GM18870 (cell line): ENCODE measurements at regions not wholly inside any gene's neighbourhood (a gene's known extent, or its start where the extent isn't known, plus 50 kb on each side); places are given as distances from the start of the nearest gene placed in this dataset.

Source experiments
- ATAC-seq: cut with Tn5 transposase; IDR thresholded peaks from one replicate; pipeline ENCODE4 v1.9.1; 2021; ENCODE audit warnings: moderate library complexity; ENCODE audit not compliant: unreplicated experiment

GRCh38 chr18:71597219-71597618 lies 946.9 kb downstream of the CBLN2 start:
- no peak for ATAC-seq

- no peak for ATAC-seq
Measured at GRCh38 chr18:71583252-71583651, 960.9 kb downstream of the CBLN2 start.

- no peak for ATAC-seq
Measured at GRCh38 chr18:71554686-71555085, 989.5 kb downstream of the CBLN2 start.

- ATAC-seq: no peak
Measured at GRCh38 chr18:71541643-71542042, 1002.5 kb downstream of the CBLN2 start.

DNA sequence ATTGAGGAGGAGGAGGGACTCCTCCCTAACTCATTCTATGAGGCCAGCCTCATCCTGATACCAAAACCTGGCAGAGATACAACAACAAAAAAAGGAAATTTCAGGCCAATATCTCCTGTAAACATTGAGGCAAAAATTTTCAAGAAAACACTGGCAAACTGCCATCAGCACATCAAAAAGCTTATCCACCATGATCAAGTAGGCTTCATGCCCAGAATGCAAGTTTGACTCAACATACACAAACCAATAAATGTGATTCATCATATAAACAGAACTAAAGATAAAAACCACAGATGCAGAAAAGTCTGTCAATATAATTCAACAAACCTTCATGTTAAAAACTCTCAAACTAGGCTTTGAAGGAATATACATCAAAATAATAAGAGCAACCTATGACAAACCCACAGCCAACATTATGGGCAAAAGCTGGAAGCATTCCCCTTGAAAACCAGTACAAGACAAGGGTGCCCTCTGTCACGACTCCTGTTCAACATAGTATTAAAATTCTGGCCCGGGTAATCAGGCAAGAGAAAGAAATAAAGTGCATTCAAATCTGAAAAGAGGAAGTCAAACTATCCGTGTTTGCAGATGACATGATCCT lies 1014.3 kb downstream of the CBLN2 start:
- ATAC-seq: no peak

GRCh38 chr18:71523483-71524435 lies 1020.4 kb downstream of the CBLN2 start:
- no peak for ATAC-seq

DNA sequence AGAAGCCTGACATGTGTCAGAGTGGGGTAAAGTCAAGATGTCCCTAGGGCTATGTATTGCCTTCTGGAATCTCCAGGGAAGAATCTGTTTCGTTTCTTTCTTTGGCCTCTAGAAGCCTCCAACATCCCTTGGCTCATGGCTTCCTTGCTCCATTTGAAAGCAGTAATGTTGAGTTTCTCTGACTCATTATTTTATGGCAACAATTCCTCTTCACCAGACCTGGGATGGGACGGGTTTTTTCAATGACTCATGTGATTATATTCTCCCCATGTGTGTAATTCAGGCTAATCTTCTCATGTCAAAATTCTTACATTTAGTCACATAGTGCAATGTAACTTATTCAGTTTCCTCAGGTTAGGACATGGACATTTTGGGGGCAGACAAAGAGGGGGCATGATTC lies 1038.6 kb downstream of the CBLN2 start:
- ATAC-seq: no peak

- no peak for ATAC-seq
Measured at GRCh38 chr18:71503222-71503621, 1040.9 kb downstream of the CBLN2 start.

- ATAC-seq: no peak
Measured at GRCh38 chr18:71485611-71486010, 1058.5 kb downstream of the CBLN2 start.

GRCh38 chr18:71471963-71472725 lies 1072.0 kb downstream of the CBLN2 start:
- no peak for ATAC-seq

DNA sequence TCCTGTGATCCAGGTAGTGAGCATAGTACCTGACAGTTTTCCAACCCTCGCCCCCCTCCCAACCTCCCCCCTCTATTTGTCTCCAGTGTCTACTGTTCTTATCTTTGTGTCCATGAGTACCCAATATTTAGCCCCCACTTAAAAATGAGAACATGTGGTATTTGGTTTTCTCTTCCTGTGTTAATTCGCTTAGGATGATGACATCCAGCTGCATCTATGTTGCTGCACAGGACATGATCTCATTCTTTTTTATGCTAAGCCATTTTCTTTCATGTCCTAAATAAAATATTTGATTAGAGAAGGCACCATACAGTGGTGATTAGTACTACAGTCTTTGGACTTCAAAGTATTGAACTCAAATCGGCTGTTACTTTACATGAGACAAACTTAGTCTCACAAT lies 1087.9 kb downstream of the CBLN2 start:
- ATAC-seq: no peak

DNA sequence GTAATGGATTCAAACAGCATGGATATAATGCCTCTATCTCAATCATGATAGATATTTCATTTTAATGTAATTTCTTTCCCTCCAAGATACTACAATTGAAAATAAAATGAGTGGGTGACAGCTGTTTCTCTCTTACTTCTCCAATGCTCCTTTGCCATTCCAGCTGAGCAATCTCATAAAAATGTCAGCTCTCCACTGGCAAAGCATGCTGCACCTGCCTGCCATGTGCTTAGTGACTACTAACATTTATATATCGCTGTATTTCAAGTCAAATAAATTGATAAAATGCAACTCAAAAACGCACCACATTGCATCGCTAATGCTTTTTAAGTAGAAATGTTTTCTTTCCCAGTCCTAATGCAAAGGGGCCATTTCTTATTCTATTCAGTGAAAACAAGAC lies 1093.9 kb downstream of the CBLN2 start:
- ATAC-seq: no peak

- no peak for ATAC-seq
Measured at GRCh38 chr18:71443706-71444480, 1100.2 kb downstream of the CBLN2 start.

DNA sequence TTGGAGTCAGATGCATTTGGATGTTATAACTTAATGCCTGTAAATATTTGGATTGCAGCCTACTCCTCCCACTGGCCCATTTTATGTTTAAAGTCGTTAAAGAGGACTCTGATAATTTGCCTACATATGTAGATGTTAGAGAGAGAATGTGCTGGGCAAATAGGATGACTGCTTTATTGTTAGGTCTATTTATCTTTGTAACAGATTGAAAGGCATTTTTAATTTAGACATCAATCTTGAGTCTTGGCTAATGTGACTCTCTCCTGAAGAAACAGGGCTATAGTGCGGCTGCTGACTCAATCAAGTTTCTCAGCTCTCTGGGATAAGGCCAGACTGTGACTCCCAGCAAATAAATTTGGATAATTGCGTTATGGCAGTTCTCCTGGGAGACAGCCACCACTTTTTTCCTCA lies 1101.4 kb downstream of the CBLN2 start:
- ATAC-seq: no peak

- ATAC-seq: no peak
Measured at GRCh38 chr18:71441156-71441555, 1103.0 kb downstream of the CBLN2 start.

DNA sequence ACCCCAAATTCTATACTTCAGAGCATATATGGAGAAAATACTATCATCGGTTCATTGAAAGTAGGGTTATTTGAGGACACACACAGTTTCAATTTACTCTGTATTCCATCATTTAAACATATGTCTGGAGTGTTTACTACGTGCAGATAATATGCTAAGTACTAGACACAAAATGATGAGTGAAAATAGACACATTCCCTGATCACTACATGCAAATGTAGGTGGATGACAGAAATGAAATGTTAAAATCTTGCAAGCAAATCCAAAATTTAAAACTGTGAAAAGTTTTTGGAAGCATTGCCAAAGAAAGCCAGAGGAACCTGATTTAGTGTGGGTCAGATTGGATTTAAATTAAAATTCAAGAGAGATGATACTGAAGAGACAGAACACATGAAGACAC lies 1106.6 kb downstream of the CBLN2 start:
- no peak for ATAC-seq

DNA sequence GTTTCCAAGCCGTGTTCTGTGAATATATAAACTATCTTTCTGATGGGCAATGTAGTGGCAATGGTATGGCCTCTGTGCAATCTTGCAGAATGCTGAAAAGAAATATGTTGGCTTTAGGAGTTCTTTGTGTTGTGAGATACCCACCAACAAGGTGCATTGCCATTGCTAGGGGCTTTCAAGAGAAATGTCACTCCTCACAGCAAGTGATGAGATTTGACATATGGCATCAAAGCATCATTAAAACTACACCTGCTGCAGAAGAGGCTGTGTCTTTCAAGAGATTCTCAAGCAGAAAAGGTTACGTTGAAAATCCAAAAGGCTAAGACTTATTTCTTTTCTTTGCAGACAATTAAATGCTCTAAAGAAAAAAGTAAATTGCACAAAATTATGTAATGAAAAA lies 1110.8 kb downstream of the CBLN2 start:
- no peak for ATAC-seq

- ATAC-seq: no peak
Measured at GRCh38 chr18:71431689-71432088, 1112.5 kb downstream of the CBLN2 start.

DNA sequence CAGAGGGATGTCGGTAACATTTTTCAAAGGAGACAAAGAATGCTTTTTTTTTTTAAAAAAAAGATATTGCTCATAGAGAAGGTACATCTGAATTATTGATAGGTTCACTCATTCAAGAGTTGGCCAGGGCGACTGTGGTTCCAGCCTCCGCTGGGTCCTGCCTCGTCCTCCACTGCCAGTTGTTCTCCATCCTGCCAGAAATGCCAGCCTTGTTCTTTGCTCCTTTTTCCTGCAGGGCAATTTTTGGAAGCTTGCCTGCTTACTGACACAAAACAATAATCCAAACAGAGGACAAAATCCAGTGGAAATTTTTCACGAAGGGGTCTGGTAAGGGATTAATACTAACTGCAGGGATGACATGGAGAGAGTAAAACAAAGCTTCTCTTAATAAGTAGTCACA lies 1113.0 kb downstream of the CBLN2 start:
- ATAC-seq: no peak

DNA sequence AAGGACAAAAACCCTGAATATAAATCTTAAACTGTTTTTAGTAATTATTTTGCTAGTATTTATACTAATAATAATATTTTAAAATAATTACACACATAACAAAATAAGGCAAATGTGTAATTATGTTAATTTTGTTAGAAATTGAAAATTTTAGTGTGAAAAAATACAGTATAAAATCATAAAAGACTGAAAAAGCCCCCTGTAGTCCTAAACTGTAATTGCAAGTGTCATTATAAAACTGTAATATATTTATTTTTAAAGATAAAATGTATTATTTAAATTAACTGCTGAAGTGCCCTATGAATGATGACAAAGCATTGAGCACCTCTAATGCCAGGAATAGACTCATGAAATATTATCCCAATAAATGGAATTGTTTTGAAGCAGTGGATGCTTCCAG lies 1117.7 kb downstream of the CBLN2 start:
- ATAC-seq: no peak
